ENCODE measurements at regions not wholly inside any gene's neighbourhood (a gene's known extent, or its start where the extent isn't known, plus 50 kb on each side); places are given as distances from the start of the nearest gene placed in this dataset.

- Histone ChIP-seq H3K27ac (no peak overlapping the region), H3K36me3 (no peaks in the 10 kb centered on the region), H3K27me3 (no peaks in the 10 kb centered on the region), H3K4me3 (ENCODE audit: low read depth in 1 of 2, low read length in 1 of 2) (no peak overlapping the region), H3K9me3 (no peaks in the 10 kb centered on the region), H3K4me1 (ENCODE audit: control insufficient read depth in 1 of 2, insufficient read depth in 1 of 2, low read depth in 1 of 2, low read length in 1 of 2) (peaks cover 0 to 9% of the 10 kb centered on the region in 2 experiments)
- TF ChIP-seq, protein P1, sequence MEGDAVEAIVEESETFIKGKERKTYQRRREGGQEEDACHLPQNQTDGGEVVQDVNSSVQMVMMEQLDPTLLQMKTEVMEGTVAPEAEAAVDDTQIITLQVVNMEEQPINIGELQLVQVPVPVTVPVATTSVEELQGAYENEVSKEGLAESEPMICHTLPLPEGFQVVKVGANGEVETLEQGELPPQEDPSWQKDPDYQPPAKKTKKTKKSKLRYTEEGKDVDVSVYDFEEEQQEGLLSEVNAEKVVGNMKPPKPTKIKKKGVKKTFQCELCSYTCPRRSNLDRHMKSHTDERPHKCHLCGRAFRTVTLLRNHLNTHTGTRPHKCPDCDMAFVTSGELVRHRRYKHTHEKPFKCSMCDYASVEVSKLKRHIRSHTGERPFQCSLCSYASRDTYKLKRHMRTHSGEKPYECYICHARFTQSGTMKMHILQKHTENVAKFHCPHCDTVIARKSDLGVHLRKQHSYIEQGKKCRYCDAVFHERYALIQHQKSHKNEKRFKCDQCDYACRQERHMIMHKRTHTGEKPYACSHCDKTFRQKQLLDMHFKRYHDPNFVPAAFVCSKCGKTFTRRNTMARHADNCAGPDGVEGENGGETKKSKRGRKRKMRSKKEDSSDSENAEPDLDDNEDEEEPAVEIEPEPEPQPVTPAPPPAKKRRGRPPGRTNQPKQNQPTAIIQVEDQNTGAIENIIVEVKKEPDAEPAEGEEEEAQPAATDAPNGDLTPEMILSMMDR (IDR thresholded peaks at IDR 0.05) = no peak
Observed at GRCh38 chr3:181630853-181631252, 80.9 kb upstream of the SOX2 start.

DNA sequence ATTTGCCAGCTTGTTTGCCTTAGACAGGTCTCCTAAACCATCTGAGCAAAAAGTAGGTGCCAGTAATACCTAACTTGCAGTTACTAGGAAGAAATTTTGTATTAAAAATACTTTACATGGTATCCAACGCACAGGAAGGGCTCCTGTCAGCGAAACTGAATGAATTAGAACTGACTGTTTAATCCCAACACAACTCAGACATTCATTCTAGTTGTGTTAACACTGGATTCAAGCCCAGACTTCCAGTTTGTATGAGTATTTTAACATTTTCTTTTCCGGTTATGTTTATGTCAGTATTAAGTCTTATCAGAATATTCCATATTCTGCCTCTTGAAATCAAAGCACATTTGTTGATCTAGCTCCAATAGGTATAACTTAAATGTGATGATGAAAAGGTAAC, 82.0 kb upstream of the SOX2 start:
- TF ChIP-seq, protein P1 (IDR thresholded peaks at IDR 0.05) = no peak
- H3K9me3 ChIP-seq = no peaks in the 10 kb centered on the region
- no peak overlapping the region for H3K27ac ChIP-seq
- no peaks in the 10 kb centered on the region for H3K27me3 ChIP-seq
- peaks cover 0 to 9% of the 10 kb centered on the region in 2 experiments for H3K4me1 ChIP-seq (ENCODE audit: control insufficient read depth in 1 of 2, insufficient read depth in 1 of 2, low read depth in 1 of 2, low read length in 1 of 2)
- no peak overlapping the region for H3K4me3 ChIP-seq (ENCODE audit: low read depth in 1 of 2, low read length in 1 of 2)
- no peaks in the 10 kb centered on the region for H3K36me3 ChIP-seq

- Histone ChIP-seq H3K4me3 (ENCODE audit: low read depth in 1 of 2, low read length in 1 of 2) (no peak overlapping the region), H3K9me3 (no peaks in the 10 kb centered on the region), H3K4me1 (ENCODE audit: control insufficient read depth in 1 of 2, insufficient read depth in 1 of 2, low read depth in 1 of 2, low read length in 1 of 2) (peaks cover 0 to 11% of the 10 kb centered on the region in 2 experiments), H3K27ac (no peak overlapping the region), H3K27me3 (no peaks in the 10 kb centered on the region), H3K36me3 (no peaks in the 10 kb centered on the region)
- TF ChIP-seq, protein P1 (IDR thresholded peaks at IDR 0.05) = no peak
Observed at GRCh38 chr3:181629029-181629428, 82.7 kb upstream of the SOX2 start.

GRCh38 chr3:181628384-181628783, 83.3 kb upstream of the SOX2 start:
- Histone ChIP-seq H3K9me3 (no peaks in the 10 kb centered on the region), H3K36me3 (no peaks in the 10 kb centered on the region), H3K27me3 (no peaks in the 10 kb centered on the region), H3K4me3 (ENCODE audit: low read depth in 1 of 2, low read length in 1 of 2) (no peak overlapping the region), H3K27ac (no peak overlapping the region), H3K4me1 (ENCODE audit: control insufficient read depth in 1 of 2, insufficient read depth in 1 of 2, low read depth in 1 of 2, low read length in 1 of 2) (peaks cover 0 to 15% of the 10 kb centered on the region in 2 experiments)
- TF ChIP-seq, protein P1 (IDR thresholded peaks at IDR 0.05) = no peak

- TF ChIP-seq, protein P1 (IDR thresholded peaks at IDR 0.05) = no peak
- Histone ChIP-seq H3K27me3 (no peaks in the 10 kb centered on the region), H3K9me3 (no peaks in the 10 kb centered on the region), H3K4me1 (ENCODE audit: control insufficient read depth in 1 of 2, insufficient read depth in 1 of 2, low read depth in 1 of 2, low read length in 1 of 2) (peaks cover 0 to 15% of the 10 kb centered on the region in 2 experiments), H3K27ac (no peak overlapping the region), H3K36me3 (no peaks in the 10 kb centered on the region), H3K4me3 (ENCODE audit: low read depth in 1 of 2, low read length in 1 of 2) (no peak overlapping the region)
Observed at GRCh38 chr3:181626036-181626435, 85.7 kb upstream of the SOX2 start.
